Lower leg skin (tissue), 4 donors: ENCODE measurements at regions not wholly inside any gene's neighbourhood (a gene's known extent, or its start where the extent isn't known, plus 50 kb on each side); places are given as distances from the start of the nearest gene placed in this dataset.

ENCODE experiments used
- DNase-seq, 2 donors: peaks; one replicate each; pipeline ENCODE4 v3.0.0-alpha.2; 2019; ENCODE audit warnings: low spot score in 2 of 2
- H3K4me3 ChIP-seq: fragments of 200-600 bp; sonication (generic); 2 replicates; pipeline ENCODE4 v1.5.1; 2017; ENCODE audit warnings: mild to moderate bottlenecking, low read depth; ENCODE audit not compliant: poor library complexity, severe bottlenecking
- POLR2A ChIP-seq, 2 donors: fragments of 450-650 bp; IDR thresholded peaks; one replicate each; pipeline ENCODE4 v1.6.1; 2016 to 2017; ENCODE audit warnings: antibody characterized with exemption in 2 of 2, mild to moderate bottlenecking in 1 of 2, moderate library complexity in 1 of 2
- WGBS, 2 donors: methylation state at CpG; one replicate each; pipeline ENCODE4 v1.1.5; 2018; 5-methylcytosine and 5-hydroxymethylcytosine counted together
- intact Hi-C: fragments of 100-400 bp; cut with DNase I; formaldehyde crosslinking; loops from one replicate; pipeline ENCODE4 v1.15.0; 2023; ENCODE audit warnings: low total_unique reads
- TF ChIP-seq, protein P1 (sequence below), 3 donors: fragments of 450-650 bp; IDR thresholded peaks; one replicate each; pipeline ENCODE4 v1.5.1; 2016; ENCODE audit warnings: antibody characterized with exemption in 3 of 3, mild to moderate bottlenecking in 3 of 3, moderate library complexity in 2 of 3

GRCh38 chr4:112881842-112882241, 167.6 kb upstream of the ANK2 start:
- no peak for DNase-seq
- WGBS, 2 donors = 67 to 73% methylated on average over 12 of the region's 12 CpGs
- H3K4me3 ChIP-seq = no peak overlapping the region
- no peak for TF ChIP-seq POLR2A (IDR thresholded peaks at IDR 0.05)
- TF ChIP-seq, protein P1, sequence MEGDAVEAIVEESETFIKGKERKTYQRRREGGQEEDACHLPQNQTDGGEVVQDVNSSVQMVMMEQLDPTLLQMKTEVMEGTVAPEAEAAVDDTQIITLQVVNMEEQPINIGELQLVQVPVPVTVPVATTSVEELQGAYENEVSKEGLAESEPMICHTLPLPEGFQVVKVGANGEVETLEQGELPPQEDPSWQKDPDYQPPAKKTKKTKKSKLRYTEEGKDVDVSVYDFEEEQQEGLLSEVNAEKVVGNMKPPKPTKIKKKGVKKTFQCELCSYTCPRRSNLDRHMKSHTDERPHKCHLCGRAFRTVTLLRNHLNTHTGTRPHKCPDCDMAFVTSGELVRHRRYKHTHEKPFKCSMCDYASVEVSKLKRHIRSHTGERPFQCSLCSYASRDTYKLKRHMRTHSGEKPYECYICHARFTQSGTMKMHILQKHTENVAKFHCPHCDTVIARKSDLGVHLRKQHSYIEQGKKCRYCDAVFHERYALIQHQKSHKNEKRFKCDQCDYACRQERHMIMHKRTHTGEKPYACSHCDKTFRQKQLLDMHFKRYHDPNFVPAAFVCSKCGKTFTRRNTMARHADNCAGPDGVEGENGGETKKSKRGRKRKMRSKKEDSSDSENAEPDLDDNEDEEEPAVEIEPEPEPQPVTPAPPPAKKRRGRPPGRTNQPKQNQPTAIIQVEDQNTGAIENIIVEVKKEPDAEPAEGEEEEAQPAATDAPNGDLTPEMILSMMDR (IDR thresholded peaks at IDR 0.05) = no peak
- intact Hi-C loops = no loop called here

DNA sequence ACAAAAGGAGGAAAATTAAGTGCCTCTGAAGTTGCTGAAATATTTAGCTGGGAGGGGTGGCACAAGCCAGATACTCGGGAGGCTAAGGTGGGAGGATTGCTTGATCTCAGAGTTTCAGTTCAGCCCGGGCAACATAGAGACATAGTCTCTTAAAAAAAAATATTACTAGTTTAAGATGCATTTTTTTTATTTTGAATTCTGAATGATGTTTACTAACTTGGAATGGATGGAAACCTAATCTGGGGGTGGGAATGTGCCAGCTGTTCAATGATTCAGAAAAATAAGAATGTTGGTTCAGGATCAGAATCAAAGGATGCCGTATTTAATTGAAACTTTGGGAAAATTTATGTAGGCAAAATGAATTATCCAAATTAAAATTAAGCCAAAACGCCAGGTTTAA, 167.2 kb upstream of the ANK2 start:
- no peak overlapping the region for H3K4me3 ChIP-seq
- TF ChIP-seq POLR2A (IDR thresholded peaks at IDR 0.05) = no peak
- TF ChIP-seq, protein P1 (IDR thresholded peaks at IDR 0.05) = no peak
- intact Hi-C loops = no loop called here
- DNase-seq = no peak
- WGBS, 2 donors = 50 to 59% methylated on average over 4 of the region's 4 CpGs

- DNase-seq = no peak
- 24 to 41% methylated on average over 1 of the region's 1 CpG for WGBS, 2 donors
- no peak overlapping the region for H3K4me3 ChIP-seq
- intact Hi-C loops = no loop called here
- TF ChIP-seq POLR2A (IDR thresholded peaks at IDR 0.05) = no peak
- TF ChIP-seq, protein P1 (IDR thresholded peaks at IDR 0.05) = no peak
Observed at GRCh38 chr4:112884406-112884805, 165.0 kb upstream of the ANK2 start.

GRCh38 chr4:112885897-112886296, 163.6 kb upstream of the ANK2 start:
- intact Hi-C loops = no loop called here
- H3K4me3 ChIP-seq = no peak overlapping the region
- no peak for DNase-seq
- TF ChIP-seq, protein P1 (IDR thresholded peaks at IDR 0.05) = no peak
- 49 to 60% methylated on average over 2 of the region's 2 CpGs for WGBS, 2 donors

DNA sequence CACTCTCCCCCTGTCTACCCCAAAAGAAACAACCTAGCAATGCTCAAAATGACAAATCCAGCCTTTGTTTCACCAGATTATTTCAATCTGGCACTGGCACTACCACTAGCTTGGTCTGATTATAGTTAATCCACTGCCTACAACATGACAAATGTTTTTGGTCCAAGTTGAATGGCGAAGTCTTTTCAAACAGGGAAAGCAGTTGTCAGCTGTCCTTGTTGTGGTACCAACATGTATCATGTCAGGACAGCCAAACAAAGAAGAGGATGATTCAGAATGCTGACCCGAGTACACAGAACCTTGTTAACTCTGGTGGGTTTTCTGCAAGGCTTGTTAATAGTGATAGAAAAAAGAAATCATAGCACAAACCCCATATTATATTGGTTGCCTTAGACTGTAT, 160.8 kb upstream of the ANK2 start:
- no peak overlapping the region for H3K4me3 ChIP-seq
- WGBS, 2 donors = 63 to 67% methylated on average over 2 of the region's 2 CpGs
- no peak for DNase-seq
- TF ChIP-seq, protein P1 (IDR thresholded peaks at IDR 0.05) = no peak
- no peak for TF ChIP-seq POLR2A (IDR thresholded peaks at IDR 0.05)
- intact Hi-C loops = no loop called here

- no peak overlapping the region for H3K4me3 ChIP-seq
- intact Hi-C loops = no loop called here
- TF ChIP-seq POLR2A (IDR thresholded peaks at IDR 0.05) = no peak
- TF ChIP-seq, protein P1 (IDR thresholded peaks at IDR 0.05) = no peak
- no peak for DNase-seq
Observed at GRCh38 chr4:112889199-112889598, 160.3 kb upstream of the ANK2 start.
